GM12874 (cell line): ENCODE measurements at regions not wholly inside any gene's neighbourhood (a gene's known extent, or its start where the extent isn't known, plus 50 kb on each side); places are given as distances from the start of the nearest gene placed in this dataset.

ENCODE experiments used
- CTCF ChIP-seq: IDR thresholded peaks from 2 replicates; pipeline ENCODE4 v1.5.1; 2011; ENCODE audit warnings: low read depth, mild to moderate bottlenecking, control low read depth, low read length, moderate library complexity; ENCODE audit not compliant: insufficient read depth

DNA sequence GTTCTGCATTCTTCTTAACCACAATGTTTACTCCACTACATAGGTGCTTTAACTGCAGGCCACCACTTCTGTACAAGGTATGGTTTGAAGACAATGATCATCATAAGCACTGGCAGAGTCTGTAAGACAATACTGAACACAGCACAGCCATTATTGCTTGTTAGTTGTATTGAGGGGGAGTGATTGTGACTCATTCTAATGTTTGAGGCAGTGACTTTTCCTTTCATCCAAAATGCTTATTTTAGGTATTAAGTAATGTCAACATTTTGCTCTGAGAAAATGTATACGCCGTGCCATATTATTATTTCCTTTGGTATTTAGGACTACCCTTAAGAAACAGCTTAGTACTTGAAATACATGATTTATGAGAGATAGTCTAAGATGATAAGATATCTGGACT lies 618.2 kb upstream of the ZNF717 start:
- no peak for TF ChIP-seq CTCF

GRCh38 chr3:76405196-76405595 lies 619.8 kb upstream of the ZNF717 start:
- no peak for TF ChIP-seq CTCF

DNA sequence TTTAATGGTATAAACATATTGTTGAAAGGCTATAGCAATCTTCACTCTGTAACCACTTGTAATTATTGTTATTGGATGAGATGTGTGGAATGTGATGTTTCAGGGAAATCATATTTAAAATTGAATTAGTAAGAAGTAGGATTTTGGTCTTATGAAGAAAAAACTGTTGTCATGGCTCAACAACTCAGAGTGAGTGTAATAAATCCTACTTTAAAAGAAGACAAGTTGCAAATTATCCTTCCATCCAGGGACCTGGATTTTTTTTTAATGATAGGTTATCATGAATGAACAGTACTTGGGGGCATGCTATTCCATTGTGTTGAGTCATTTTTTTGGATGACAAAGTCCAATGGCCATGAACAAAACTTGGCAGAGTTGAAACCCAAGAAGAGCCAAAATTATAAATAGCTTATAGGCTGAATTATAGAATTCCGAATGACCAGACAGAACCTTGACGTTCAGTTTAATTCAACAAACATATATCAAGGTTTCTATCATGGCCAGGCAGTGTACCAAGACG lies 625.5 kb upstream of the ZNF717 start:
- TF ChIP-seq CTCF: no peak

DNA sequence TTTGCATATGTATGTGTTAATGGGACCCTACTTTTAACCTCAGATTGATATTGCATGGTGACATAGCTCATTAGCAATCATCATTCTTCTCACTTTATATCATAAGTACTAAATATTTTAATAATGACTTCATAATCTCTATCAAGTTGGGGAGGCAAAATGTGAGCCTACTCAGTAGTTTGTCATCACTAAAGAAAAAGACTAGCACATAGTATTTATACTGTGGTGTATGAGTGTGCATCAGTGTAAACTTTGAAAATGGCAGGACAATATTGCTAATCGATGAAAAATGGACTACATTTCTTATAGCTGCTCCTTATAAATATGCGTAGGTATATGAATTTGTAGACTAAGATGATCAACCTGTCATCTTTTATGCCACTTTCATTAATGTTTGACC lies 624.5 kb upstream of the ROBO2 start:
- no peak for TF ChIP-seq CTCF

DNA sequence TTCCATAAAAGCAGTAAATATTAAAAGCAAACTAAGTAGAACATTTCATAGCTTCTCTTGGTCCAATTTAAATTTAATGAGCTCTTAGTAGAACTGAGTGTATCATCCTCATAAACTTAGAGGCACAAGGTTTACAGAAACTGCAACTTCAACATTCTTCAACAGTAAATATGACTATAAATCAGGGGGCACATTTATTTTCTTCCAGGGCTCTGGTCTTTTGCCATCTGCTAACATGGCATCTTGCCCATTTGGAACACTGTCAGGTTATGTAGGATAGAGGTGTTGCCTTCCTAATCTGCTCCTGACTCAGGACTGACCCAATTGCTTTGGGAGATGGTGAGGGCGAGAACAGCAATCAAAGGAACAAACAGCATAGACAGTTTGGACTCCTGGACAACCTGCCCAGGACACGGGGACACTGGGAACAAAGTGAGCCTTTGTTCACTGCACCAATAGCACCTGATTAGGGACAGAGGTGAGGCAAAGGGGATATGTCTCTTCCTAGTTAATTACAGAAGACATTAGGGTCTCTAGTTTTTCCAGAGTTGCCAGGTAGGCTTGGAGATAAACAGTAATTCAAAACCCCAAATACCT lies 610.2 kb upstream of the ROBO2 start:
- TF ChIP-seq CTCF: no peak

DNA sequence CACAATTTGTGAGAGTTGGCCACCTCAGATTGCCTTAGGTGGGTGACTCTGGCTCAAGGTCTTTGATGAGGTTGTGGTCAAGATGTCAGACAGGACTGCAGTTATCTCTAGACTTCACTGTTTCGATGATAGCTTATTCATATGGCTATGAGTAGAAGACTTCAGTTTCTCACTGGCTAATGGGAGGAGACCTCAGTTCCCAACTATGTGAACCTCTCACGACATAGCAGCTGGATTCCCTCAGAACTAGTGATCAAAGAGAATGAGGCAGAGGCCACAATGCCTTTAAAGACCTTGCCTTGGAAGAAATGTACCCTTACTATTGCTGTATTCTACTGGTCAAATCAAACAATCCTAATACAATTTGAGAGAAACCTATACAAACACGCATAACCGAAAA lies 607.5 kb upstream of the ROBO2 start:
- TF ChIP-seq CTCF: no peak

GRCh38 chr3:76436894-76437293 lies 603.0 kb upstream of the ROBO2 start:
- TF ChIP-seq CTCF: no peak
